ENCODE measurements at regions not wholly inside any gene's neighbourhood (a gene's known extent, or its start where the extent isn't known, plus 50 kb on each side); places are given as distances from the start of the nearest gene placed in this dataset.

DNA sequence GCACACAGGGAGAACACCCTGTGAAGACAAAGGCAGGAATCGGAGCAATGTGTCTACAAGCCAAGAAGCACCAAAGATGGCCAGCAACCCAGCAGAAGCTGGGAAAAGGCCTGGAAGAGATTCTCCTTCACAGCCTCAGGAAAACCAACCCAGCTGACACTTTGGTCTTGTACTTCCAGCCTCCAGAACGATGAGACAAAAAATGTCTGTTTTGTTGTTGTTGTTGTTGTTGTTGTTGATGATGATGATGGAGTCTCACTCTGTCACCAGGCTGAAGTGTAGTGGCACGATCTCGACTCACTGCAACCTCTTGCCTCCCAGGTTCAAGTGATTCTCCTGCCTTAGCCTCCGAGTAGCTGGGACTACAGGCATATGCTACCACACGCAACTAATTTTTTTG lies 157.3 kb downstream of the ETS2 start:
- TF ChIP-seq, protein P1, sequence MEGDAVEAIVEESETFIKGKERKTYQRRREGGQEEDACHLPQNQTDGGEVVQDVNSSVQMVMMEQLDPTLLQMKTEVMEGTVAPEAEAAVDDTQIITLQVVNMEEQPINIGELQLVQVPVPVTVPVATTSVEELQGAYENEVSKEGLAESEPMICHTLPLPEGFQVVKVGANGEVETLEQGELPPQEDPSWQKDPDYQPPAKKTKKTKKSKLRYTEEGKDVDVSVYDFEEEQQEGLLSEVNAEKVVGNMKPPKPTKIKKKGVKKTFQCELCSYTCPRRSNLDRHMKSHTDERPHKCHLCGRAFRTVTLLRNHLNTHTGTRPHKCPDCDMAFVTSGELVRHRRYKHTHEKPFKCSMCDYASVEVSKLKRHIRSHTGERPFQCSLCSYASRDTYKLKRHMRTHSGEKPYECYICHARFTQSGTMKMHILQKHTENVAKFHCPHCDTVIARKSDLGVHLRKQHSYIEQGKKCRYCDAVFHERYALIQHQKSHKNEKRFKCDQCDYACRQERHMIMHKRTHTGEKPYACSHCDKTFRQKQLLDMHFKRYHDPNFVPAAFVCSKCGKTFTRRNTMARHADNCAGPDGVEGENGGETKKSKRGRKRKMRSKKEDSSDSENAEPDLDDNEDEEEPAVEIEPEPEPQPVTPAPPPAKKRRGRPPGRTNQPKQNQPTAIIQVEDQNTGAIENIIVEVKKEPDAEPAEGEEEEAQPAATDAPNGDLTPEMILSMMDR (IDR thresholded peaks at IDR 0.05) = no peak
- TF ChIP-seq POLR2A (IDR thresholded peaks at IDR 0.05) = no peak

All from lower leg skin (tissue), 3 donors.